Liver (tissue), 3 donors: ENCODE measurements at regions not wholly inside any gene's neighbourhood (a gene's known extent, or its start where the extent isn't known, plus 50 kb on each side); places are given as distances from the start of the nearest gene placed in this dataset.

Source experiments
- FOXA1 ChIP-seq: IDR thresholded peaks from 2 replicates; pipeline ENCODE4 v1.6.1; 2016; ENCODE audit warnings: antibody characterized with exemption
- GABPA ChIP-seq, 2 donors: IDR thresholded peaks in 1 of 2; conservative IDR thresholded peaks in 1 of 2; 2 replicates each; pipeline ENCODE4 v1.6.1; 2016; ENCODE audit warnings: antibody characterized with exemption in 2 of 2, mild to moderate bottlenecking in 1 of 2, moderate library complexity in 1 of 2
- JUND ChIP-seq, 2 donors: IDR thresholded peaks; 2 replicates each; pipeline ENCODE4 v1.6.1; 2016; ENCODE audit warnings: antibody characterized with exemption in 2 of 2
- MAX ChIP-seq: IDR thresholded peaks from 2 replicates; pipeline ENCODE4 v1.6.1; 2016; ENCODE audit warnings: antibody characterized with exemption
- TAF1 ChIP-seq: conservative IDR thresholded peaks from 2 replicates; pipeline ENCODE4 v1.6.1; 2016; ENCODE audit warnings: antibody characterized with exemption, mild to moderate bottlenecking
- YY1 ChIP-seq: IDR thresholded peaks from 2 replicates; pipeline ENCODE4 v1.6.1; 2016; ENCODE audit warnings: antibody characterized with exemption, mild to moderate bottlenecking
- TF ChIP-seq, protein P1 (sequence below): fragments of 150-350 bp; IDR thresholded peaks from 2 replicates; pipeline ENCODE4 v1.5.1; 2017; ENCODE audit warnings: improper control_type of control experiment, low read depth, low read length; ENCODE audit not compliant: missing input control
- TF ChIP-seq, protein P2 (sequence below): IDR thresholded peaks from 2 replicates; pipeline ENCODE4 v1.6.1; 2016; ENCODE audit warnings: antibody characterized with exemption
- donor health status: healthy.
- donor health status: healthy.

DNA sequence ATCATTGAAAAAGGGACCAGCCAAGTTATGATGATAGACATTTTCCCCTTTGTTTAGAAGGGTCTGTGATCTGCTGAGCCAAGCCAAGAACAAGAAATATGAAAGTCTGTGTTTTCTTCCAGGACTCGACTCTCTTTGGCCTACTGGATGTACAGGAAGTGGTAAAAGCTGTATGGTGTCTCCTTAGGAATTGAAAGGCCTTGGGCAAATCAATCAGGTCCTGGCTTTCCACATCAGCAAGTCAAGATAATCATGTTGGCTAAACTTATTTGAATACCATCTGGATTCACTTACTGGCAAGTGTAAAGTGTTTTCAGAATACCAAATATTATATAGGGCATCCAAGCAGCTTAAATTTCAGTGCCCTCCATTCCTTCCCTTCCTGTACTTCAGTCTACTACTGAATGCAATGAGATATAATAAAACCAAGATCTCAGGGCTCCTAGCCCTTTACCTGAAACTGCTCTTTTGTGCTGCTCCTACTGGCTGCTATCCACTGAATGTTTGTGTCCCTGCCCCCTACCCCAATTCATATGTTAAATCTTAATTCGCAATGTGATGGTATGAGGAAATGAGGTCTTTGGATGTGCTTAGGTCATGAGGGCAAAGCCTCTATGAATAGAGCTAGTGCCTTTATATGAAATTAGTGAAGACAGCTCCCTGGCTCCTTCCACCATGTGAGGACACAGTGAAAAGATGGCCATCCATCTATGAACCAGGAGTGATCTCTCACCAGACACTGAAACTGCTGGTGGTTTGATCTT is 578.0 kb downstream of the SPRY1 start:
- TF ChIP-seq, protein P1, sequence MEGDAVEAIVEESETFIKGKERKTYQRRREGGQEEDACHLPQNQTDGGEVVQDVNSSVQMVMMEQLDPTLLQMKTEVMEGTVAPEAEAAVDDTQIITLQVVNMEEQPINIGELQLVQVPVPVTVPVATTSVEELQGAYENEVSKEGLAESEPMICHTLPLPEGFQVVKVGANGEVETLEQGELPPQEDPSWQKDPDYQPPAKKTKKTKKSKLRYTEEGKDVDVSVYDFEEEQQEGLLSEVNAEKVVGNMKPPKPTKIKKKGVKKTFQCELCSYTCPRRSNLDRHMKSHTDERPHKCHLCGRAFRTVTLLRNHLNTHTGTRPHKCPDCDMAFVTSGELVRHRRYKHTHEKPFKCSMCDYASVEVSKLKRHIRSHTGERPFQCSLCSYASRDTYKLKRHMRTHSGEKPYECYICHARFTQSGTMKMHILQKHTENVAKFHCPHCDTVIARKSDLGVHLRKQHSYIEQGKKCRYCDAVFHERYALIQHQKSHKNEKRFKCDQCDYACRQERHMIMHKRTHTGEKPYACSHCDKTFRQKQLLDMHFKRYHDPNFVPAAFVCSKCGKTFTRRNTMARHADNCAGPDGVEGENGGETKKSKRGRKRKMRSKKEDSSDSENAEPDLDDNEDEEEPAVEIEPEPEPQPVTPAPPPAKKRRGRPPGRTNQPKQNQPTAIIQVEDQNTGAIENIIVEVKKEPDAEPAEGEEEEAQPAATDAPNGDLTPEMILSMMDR, result no peak
- TF ChIP-seq FOXA1 (no peak), MAX (no peak), JUND (IDR thresholded peaks at IDR 0.05) (no peak), TAF1 (no peak), YY1 (no peak), GABPA (IDR thresholded peaks at IDR 0.05 in 1 of 2, conservative IDR thresholded peaks at IDR 0.05 in 1 of 2) (no peak)
- TF ChIP-seq, protein P2, sequence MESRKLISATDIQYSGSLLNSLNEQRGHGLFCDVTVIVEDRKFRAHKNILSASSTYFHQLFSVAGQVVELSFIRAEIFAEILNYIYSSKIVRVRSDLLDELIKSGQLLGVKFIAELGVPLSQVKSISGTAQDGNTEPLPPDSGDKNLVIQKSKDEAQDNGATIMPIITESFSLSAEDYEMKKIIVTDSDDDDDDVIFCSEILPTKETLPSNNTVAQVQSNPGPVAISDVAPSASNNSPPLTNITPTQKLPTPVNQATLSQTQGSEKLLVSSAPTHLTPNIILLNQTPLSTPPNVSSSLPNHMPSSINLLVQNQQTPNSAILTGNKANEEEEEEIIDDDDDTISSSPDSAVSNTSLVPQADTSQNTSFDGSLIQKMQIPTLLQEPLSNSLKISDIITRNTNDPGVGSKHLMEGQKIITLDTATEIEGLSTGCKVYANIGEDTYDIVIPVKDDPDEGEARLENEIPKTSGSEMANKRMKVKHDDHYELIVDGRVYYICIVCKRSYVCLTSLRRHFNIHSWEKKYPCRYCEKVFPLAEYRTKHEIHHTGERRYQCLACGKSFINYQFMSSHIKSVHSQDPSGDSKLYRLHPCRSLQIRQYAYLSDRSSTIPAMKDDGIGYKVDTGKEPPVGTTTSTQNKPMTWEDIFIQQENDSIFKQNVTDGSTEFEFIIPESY, result no peak
